Osteocyte (in vitro differentiated cells): ENCODE measurements at regions not wholly inside any gene's neighbourhood (a gene's known extent, or its start where the extent isn't known, plus 50 kb on each side); places are given as distances from the start of the nearest gene placed in this dataset.

Experiments
- DNase-seq: peaks from one replicate; pipeline ENCODE4 v3.0.0; 2021; ENCODE audit warnings: mixed read lengths; ENCODE audit not compliant: unreplicated experiment; ENCODE audit errors: extremely low spot score
- H3K27ac Mint-ChIP-seq: one replicate; pipeline ENCODE4 v1.8.0; 2021; ENCODE audit warnings: mild to moderate bottlenecking, mixed read lengths; ENCODE audit not compliant: unreplicated experiment
- H3K27me3 Mint-ChIP-seq: one replicate; pipeline ENCODE4 v1.8.0; 2021; ENCODE audit warnings: mixed read lengths; ENCODE audit not compliant: unreplicated experiment
- H3K36me3 Mint-ChIP-seq: one replicate; pipeline ENCODE4 v1.8.0; 2021; ENCODE audit warnings: mixed read lengths; ENCODE audit not compliant: unreplicated experiment
- H3K4me1 Mint-ChIP-seq: one replicate; pipeline ENCODE4 v1.8.0; 2021; ENCODE audit warnings: mixed read lengths; ENCODE audit not compliant: unreplicated experiment
- H3K4me3 Mint-ChIP-seq: one replicate; pipeline ENCODE4 v1.8.0; 2021; ENCODE audit warnings: mild to moderate bottlenecking, moderate library complexity, mixed read lengths; ENCODE audit not compliant: unreplicated experiment
- H3K9me3 Mint-ChIP-seq: one replicate; pipeline ENCODE4 v1.8.0; 2021; ENCODE audit warnings: mixed read lengths; ENCODE audit not compliant: unreplicated experiment
- TF ChIP-seq, protein P1 (sequence below): fragments of 200-600 bp; sonication (generic); IDR thresholded peaks from 2 replicates; pipeline ENCODE4 v1.5.0; 2021; ENCODE audit warnings: antibody characterized with exemption, mild to moderate bottlenecking, moderate library complexity

- no peak for DNase-seq
- TF ChIP-seq, protein P1, sequence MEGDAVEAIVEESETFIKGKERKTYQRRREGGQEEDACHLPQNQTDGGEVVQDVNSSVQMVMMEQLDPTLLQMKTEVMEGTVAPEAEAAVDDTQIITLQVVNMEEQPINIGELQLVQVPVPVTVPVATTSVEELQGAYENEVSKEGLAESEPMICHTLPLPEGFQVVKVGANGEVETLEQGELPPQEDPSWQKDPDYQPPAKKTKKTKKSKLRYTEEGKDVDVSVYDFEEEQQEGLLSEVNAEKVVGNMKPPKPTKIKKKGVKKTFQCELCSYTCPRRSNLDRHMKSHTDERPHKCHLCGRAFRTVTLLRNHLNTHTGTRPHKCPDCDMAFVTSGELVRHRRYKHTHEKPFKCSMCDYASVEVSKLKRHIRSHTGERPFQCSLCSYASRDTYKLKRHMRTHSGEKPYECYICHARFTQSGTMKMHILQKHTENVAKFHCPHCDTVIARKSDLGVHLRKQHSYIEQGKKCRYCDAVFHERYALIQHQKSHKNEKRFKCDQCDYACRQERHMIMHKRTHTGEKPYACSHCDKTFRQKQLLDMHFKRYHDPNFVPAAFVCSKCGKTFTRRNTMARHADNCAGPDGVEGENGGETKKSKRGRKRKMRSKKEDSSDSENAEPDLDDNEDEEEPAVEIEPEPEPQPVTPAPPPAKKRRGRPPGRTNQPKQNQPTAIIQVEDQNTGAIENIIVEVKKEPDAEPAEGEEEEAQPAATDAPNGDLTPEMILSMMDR = no peak
- Mint-ChIP-seq H3K27ac (peak overlapping the region; percentile 72), H3K36me3 (peaks cover 3% of the 10 kb centered on the region), H3K4me3 (no peak overlapping the region), H3K9me3 (no peaks in the 10 kb centered on the region), H3K4me1 (peaks cover 36% of the 10 kb centered on the region), H3K27me3 (peaks cover 9% of the 10 kb centered on the region)
Observed at GRCh38 chr4:26022346-26023202, 108.6 kb downstream of the SMIM20 start.

GRCh38 chr4:26023203-26023972, 109.4 kb downstream of the SMIM20 start:
- Mint-ChIP-seq H3K27me3 (peaks cover 9% of the 10 kb centered on the region), H3K27ac (no peak overlapping the region), H3K4me3 (no peak overlapping the region), H3K4me1 (peaks cover 36% of the 10 kb centered on the region), H3K9me3 (no peaks in the 10 kb centered on the region), H3K36me3 (peaks cover 3% of the 10 kb centered on the region)
- DNase-seq = no peak
- TF ChIP-seq, protein P1 = no peak

GRCh38 chr4:26024079-26024478, 110.1 kb downstream of the SMIM20 start:
- H3K4me3 Mint-ChIP-seq = no peak overlapping the region
- peaks cover 3% of the 10 kb centered on the region for H3K36me3 Mint-ChIP-seq
- peaks cover 36% of the 10 kb centered on the region for H3K4me1 Mint-ChIP-seq
- H3K9me3 Mint-ChIP-seq = no peaks in the 10 kb centered on the region
- H3K27ac Mint-ChIP-seq = no peak overlapping the region
- TF ChIP-seq, protein P1 = no peak
- no peak for DNase-seq
- peaks cover 9% of the 10 kb centered on the region for H3K27me3 Mint-ChIP-seq

- H3K4me1 Mint-ChIP-seq = peaks cover 35% of the 10 kb centered on the region
- no peak overlapping the region for H3K27ac Mint-ChIP-seq
Observed at GRCh38 chr4:26028133-26028792, 114.2 kb downstream of the SMIM20 start.

More at GRCh38 chr4:26028133-26028792, 114.2 kb downstream of the SMIM20 start:
- no peak for DNase-seq
- Mint-ChIP-seq H3K4me3 (no peak overlapping the region), H3K36me3 (no peaks in the 10 kb centered on the region), H3K27me3 (peaks cover 9% of the 10 kb centered on the region), H3K9me3 (peaks cover 3% of the 10 kb centered on the region)
- TF ChIP-seq, protein P1 = no peak
